GM21390 (cell line): ENCODE measurements at regions not wholly inside any gene's neighbourhood (a gene's known extent, or its start where the extent isn't known, plus 50 kb on each side); places are given as distances from the start of the nearest gene placed in this dataset.

Source experiments
- ATAC-seq: cut with Tn5 transposase; IDR thresholded peaks from one replicate; pipeline ENCODE4 v1.9.1; 2021; ENCODE audit not compliant: unreplicated experiment

- ATAC-seq: no peak
Observed at GRCh38 chrX:126064901-126065541, 101.1 kb downstream of the DCAF12L2 start.

GRCh38 chrX:126065901-126066660 is 100.0 kb downstream of the DCAF12L2 start:
- no peak for ATAC-seq
